ENCODE measurements at regions not wholly inside any gene's neighbourhood (a gene's known extent, or its start where the extent isn't known, plus 50 kb on each side); places are given as distances from the start of the nearest gene placed in this dataset.

DNA sequence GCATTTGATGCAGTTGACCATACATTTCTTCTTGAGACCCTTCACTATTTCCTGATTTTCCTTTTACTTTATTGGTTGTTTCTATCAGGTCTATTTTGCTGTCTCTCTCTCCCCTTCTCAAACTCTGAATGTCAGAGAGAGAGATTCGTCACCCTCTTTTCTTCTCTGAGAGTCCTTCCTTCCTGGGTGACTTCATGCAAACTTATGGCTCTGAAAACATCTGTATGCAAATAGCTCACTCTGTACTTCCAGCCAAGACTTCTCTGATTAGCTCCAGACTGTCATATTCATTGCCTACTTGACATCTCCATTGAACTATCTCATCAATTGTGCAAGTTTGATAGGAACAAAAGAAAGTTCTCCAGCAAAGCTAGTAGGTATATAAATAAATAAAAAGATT lies 191.7 kb upstream of the KLF6 start:
- TF ChIP-seq, protein P1, sequence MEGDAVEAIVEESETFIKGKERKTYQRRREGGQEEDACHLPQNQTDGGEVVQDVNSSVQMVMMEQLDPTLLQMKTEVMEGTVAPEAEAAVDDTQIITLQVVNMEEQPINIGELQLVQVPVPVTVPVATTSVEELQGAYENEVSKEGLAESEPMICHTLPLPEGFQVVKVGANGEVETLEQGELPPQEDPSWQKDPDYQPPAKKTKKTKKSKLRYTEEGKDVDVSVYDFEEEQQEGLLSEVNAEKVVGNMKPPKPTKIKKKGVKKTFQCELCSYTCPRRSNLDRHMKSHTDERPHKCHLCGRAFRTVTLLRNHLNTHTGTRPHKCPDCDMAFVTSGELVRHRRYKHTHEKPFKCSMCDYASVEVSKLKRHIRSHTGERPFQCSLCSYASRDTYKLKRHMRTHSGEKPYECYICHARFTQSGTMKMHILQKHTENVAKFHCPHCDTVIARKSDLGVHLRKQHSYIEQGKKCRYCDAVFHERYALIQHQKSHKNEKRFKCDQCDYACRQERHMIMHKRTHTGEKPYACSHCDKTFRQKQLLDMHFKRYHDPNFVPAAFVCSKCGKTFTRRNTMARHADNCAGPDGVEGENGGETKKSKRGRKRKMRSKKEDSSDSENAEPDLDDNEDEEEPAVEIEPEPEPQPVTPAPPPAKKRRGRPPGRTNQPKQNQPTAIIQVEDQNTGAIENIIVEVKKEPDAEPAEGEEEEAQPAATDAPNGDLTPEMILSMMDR (IDR thresholded peaks at IDR 0.05), result no peak
- TF ChIP-seq EZH2 (IDR thresholded peaks at IDR 0.05; ENCODE audit: borderline replicate concordance, insufficient read depth, low read depth, low read length, poor library complexity, severe bottlenecking), result no peak

All from B cell (primary cell).